HS-27A (cell line): ENCODE measurements at regions not wholly inside any gene's neighbourhood (a gene's known extent, or its start where the extent isn't known, plus 50 kb on each side); places are given as distances from the start of the nearest gene placed in this dataset.

ENCODE experiments used
- DNase-seq: peaks from one replicate; pipeline ENCODE4 v3.0.0-alpha.2; 2012; ENCODE audit warnings: low read depth, missing footprints

GRCh38 chr10:124302951-124303505, 115.7 kb downstream of the OAT start:
- no peak for DNase-seq

- no peak for DNase-seq
These were observed 117.0 kb downstream of the OAT start for GRCh38 chr10:124301736-124302135.

- DNase-seq = no peak
These were observed 118.0 kb downstream of the OAT start for GRCh38 chr10:124300735-124301134.

- DNase-seq = no peak
These were observed 118.5 kb downstream of the OAT start for GRCh38 chr10:124300224-124300623.

GRCh38 chr10:124299696-124300095, 119.0 kb downstream of the OAT start:
- no peak for DNase-seq

- DNase-seq = no peak
These were observed 119.8 kb downstream of the OAT start for GRCh38 chr10:124298891-124299290.

- DNase-seq = no peak
These were observed 121.6 kb downstream of the OAT start for GRCh38 chr10:124296813-124297788.

- no peak for DNase-seq
These were observed 122.5 kb downstream of the OAT start for GRCh38 chr10:124296121-124296812.

GRCh38 chr10:124294811-124295770, 123.6 kb downstream of the OAT start:
- no peak for DNase-seq

GRCh38 chr10:124293616-124294449, 124.9 kb downstream of the OAT start:
- DNase-seq = no peak

GRCh38 chr10:124292911-124293615, 125.7 kb downstream of the OAT start:
- DNase-seq = no peak

GRCh38 chr10:124291001-124291701, 127.6 kb downstream of the OAT start:
- no peak for DNase-seq

GRCh38 chr10:124289851-124290795, 128.6 kb downstream of the OAT start:
- DNase-seq = no peak

- DNase-seq = no peak
These were observed 129.5 kb downstream of the OAT start for GRCh38 chr10:124288928-124289850.

GRCh38 chr10:124288486-124288885, 130.2 kb downstream of the OAT start:
- no peak for DNase-seq

- DNase-seq = no peak
These were observed 130.9 kb downstream of the OAT start for GRCh38 chr10:124287791-124288190.

GRCh38 chr10:124287071-124287685, 131.5 kb downstream of the OAT start:
- DNase-seq = no peak
